Ishikawa (cell line): ENCODE measurements at regions not wholly inside any gene's neighbourhood (a gene's known extent, or its start where the extent isn't known, plus 50 kb on each side); places are given as distances from the start of the nearest gene placed in this dataset.

Source experiments
- CEBPB ChIP-seq: IDR thresholded peaks from 2 replicates; pipeline ENCODE4 v1.6.1; 2012
- CREB1 ChIP-seq: IDR thresholded peaks from 2 replicates; pipeline ENCODE4 v1.6.1; 2012; ENCODE audit warnings: low read depth
- EGR1 ChIP-seq: IDR thresholded peaks from 2 replicates; pipeline ENCODE4 v1.6.1; 2012
- EP300 ChIP-seq: IDR thresholded peaks from 2 replicates; pipeline ENCODE4 v1.6.1; 2012; ENCODE audit warnings: borderline replicate concordance
- FOXM1 ChIP-seq: IDR thresholded peaks from 2 replicates; pipeline ENCODE4 v1.6.1; 2012; ENCODE audit warnings: low read depth, borderline replicate concordance
- NFIC ChIP-seq: IDR thresholded peaks from 2 replicates; pipeline ENCODE4 v1.6.1; 2012
- RAD21 ChIP-seq: IDR thresholded peaks from 2 replicates; pipeline ENCODE4 v1.6.1; 2012; ENCODE audit warnings: low read depth
- REST ChIP-seq: IDR thresholded peaks from 2 replicates; pipeline ENCODE4 v1.6.1; 2012; ENCODE audit warnings: low read depth, mild to moderate bottlenecking
- TAF1 ChIP-seq: IDR thresholded peaks from 2 replicates; pipeline ENCODE4 v1.6.1; 2012; ENCODE audit warnings: low read depth, mild to moderate bottlenecking
- TCF12 ChIP-seq: IDR thresholded peaks from 2 replicates; pipeline ENCODE4 v1.6.1; 2012; ENCODE audit warnings: low read depth
- TEAD4 ChIP-seq: IDR thresholded peaks from 2 replicates; pipeline ENCODE4 v1.6.1; 2012
- USF1 ChIP-seq: IDR thresholded peaks from 2 replicates; pipeline ENCODE4 v1.6.1; 2012
- YY1 ChIP-seq: IDR thresholded peaks from 2 replicates; pipeline ENCODE4 v1.6.1; 2012; ENCODE audit warnings: low read depth
- ZBTB7A ChIP-seq: IDR thresholded peaks from 2 replicates; pipeline ENCODE4 v1.6.1; 2012; ENCODE audit warnings: low read depth
- TF ChIP-seq, protein P1 (sequence below): IDR thresholded peaks from 2 replicates; pipeline ENCODE4 v1.6.1; 2012

DNA sequence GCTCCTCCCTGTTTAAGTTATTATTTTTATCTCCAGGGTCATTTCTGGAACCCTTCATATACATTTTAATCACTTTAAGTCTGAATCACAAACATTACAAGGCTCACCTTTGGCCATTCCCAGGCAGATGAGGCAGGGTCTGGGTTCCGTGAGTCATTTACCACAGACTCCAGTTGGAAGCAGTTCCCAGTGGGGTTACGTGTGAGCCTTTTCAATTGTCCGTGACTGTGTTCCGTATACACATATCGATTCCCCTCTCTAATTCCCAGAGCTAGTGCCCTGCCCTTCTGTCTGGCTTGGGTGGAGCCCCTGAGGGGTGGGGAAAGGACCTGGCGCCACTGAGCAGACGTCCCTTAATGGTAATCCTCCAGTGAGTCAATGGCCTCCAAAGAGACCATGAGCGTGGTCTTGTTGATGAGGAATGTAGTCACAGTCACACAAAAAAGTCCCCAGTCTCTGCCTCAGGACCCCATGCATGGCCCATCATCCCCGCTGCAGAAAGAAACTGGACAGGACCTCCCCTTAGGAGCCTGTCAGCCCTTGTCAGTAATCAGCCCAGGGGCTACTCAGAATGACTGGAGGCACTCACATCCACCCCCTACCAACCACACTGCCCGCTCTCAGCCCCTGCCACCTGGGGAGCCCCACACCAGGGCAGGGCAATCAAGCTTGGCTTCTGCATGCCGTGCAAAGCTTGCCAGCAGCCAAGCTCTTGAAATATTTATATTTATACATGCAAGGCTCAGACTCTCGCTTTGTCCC is 144.4 kb downstream of the ZIC5 start:
- TF ChIP-seq YY1 (no peak), FOXM1 (no peak), CEBPB (no peak), REST (no peak), USF1 (no peak), ZBTB7A (no peak)

DNA sequence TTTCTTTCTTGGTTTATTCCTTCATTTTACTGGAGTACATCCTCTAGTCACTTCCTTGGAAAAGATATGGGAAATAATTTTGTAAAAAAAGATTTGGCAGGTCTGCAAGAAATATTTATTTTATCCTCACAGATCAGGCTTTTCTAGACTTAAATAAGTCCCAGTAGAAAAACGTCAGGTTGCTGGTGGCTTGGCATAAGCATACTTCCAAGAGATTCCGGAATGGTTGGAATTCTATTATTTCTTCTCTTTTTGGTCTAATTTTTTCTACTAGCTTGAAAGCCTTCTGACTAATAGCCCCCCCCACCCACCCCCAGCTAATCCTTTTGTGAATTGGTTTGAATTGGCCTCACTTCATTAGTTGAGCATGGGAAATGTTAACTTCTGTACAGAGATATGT is 147.6 kb downstream of the ZIC5 start:
- TF ChIP-seq EP300: no peak
- TF ChIP-seq CEBPB: no peak
- no peak for TF ChIP-seq NFIC
- no peak for TF ChIP-seq CREB1
- TF ChIP-seq FOXM1: no peak
- no peak for TF ChIP-seq TCF12
- TF ChIP-seq TAF1: no peak
- TF ChIP-seq TEAD4: no peak
- TF ChIP-seq ZBTB7A: no peak
- no peak for TF ChIP-seq USF1
- TF ChIP-seq REST: no peak
- no peak for TF ChIP-seq RAD21

GRCh38 chr13:99822820-99823219 is 148.7 kb downstream of the ZIC5 start:
- no peak for TF ChIP-seq CREB1
- TF ChIP-seq EGR1: no peak
- TF ChIP-seq TEAD4: no peak
- TF ChIP-seq EP300: no peak

DNA sequence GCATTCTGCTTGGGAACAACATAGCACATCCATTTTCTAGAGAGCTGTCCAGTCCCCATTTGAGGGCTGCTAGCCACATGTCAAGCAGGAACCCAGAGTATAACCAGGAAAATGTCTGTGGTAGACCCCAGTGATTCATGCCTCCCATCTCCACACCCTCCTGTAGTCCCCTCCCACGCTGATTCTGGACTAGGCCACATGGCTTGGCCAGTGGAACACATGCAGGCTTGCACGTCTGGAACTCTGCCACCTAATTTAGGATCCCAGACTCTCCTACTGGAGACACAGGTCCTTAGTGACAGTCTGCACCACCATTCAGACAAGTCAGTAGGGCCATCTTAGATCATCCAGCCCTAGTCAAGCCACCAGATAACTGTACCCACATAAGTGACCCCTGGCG is 149.8 kb downstream of the ZIC5 start:
- TF ChIP-seq NFIC: no peak
- TF ChIP-seq, protein P1, sequence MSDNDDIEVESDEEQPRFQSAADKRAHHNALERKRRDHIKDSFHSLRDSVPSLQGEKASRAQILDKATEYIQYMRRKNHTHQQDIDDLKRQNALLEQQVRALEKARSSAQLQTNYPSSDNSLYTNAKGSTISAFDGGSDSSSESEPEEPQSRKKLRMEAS: no peak
- no peak for TF ChIP-seq YY1
- TF ChIP-seq RAD21: no peak
- no peak for TF ChIP-seq CEBPB

GRCh38 chr13:99819967-99820366 is 151.6 kb downstream of the ZIC5 start:
- TF ChIP-seq EGR1 (no peak), REST (no peak), TCF12 (no peak), TAF1 (no peak), EP300 (no peak), ZBTB7A (no peak), NFIC (no peak), TEAD4 (no peak), CEBPB (no peak), CREB1 (no peak), YY1 (no peak), FOXM1 (no peak), USF1 (no peak)
- TF ChIP-seq, protein P1: no peak
